ENCODE measurements at regions not wholly inside any gene's neighbourhood (a gene's known extent, or its start where the extent isn't known, plus 50 kb on each side); places are given as distances from the start of the nearest gene placed in this dataset.

DNA sequence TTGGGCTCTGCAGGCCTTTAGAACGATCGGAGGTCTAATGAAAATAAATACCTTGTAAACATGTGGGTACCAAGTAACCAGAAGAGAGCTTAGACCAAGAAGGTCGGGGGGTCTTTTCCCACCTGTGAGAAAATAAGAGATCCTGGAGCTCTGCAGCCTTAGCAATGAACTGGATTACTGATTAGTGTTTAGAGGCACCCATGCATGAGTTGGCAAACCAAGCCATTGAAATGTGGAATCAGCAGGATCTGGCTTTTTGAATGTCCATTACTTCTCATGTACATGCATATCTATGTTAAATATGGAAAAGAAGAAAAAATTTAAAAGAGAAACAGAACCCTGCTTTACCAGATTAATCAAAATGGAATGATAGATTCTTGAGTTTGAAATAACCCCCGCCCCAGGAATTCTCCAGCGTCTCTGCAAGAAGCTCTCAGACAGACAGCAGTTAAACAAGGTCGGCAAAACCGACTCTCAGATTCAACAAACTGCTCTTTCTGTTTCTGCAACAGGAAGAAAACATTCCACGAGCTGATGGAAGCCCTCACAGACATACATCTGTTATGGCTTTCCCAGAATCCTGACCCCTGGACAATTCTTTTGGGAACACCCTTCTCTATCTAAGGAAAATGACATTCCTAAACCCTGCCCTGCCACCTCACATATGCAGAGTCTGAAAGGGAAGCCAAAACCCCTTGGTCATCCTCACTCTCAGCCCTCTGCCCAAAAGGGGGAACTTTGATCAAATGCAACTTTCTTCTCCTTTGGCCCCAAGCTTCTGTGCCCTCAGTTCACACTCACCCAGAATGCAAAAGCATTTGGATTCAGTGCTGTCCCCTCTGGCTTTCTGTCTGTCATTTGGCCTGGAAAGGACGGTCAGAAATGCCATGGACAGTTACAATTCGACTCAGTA is 78.7 kb upstream of the EN2 start:
- TF ChIP-seq CTCF (IDR thresholded peaks at IDR 0.05; ENCODE audit: low read length) (no peak), EZH2phosphoT487 (IDR thresholded peaks at IDR 0.05; ENCODE audit: low read length) (no peak)

All from MM.1S (cell line).